ENCODE measurements at regions not wholly inside any gene's neighbourhood (a gene's known extent, or its start where the extent isn't known, plus 50 kb on each side); places are given as distances from the start of the nearest gene placed in this dataset.

GRCh38 chr5:153879596-153879995 lies 159.1 kb downstream of the FAM114A2 start:
- DNase-seq, result peak; percentile 60

GRCh38 chr5:153866176-153866575 lies 172.5 kb downstream of the FAM114A2 start:
- DNase-seq, result no peak

- DNase-seq, result no peak
Observed at GRCh38 chr5:153865016-153865415, 173.7 kb downstream of the FAM114A2 start.

GRCh38 chr5:153863951-153864350 lies 174.8 kb downstream of the FAM114A2 start:
- no peak for DNase-seq
